OCI-LY7 (cell line): ENCODE measurements at regions not wholly inside any gene's neighbourhood (a gene's known extent, or its start where the extent isn't known, plus 50 kb on each side); places are given as distances from the start of the nearest gene placed in this dataset.

Experiments
- BruUV-seq: library from RNA; stranded (reverse); fragments of 400-500 nt; replicated peaks from 2 replicates; lab custom pipeline; 2021; lab: Mats Ljungman, UMichigan
- CTCF ChIA-PET: fragments of 300-600 bp; sonication (Branson Sonifier 250); formaldehyde crosslinking; loops from one replicate; lab custom pipeline; 2022; ENCODE audit warnings: antibody characterized with exemption; ENCODE audit not compliant: unreplicated experiment; lab: Charles Lee
- POLR2A ChIA-PET: fragments of 300-600 bp; sonication (Branson Sonifier 250); formaldehyde crosslinking; loops from one replicate; lab custom pipeline; 2022; ENCODE audit warnings: antibody characterized with exemption; lab: Charles Lee
- DNase-seq: peaks from one replicate; pipeline ENCODE4 v3.0.0-alpha.2; 2015; ENCODE audit warnings: low spot score
- H2AFZ ChIP-seq: fragments of 200-600 bp; sonication (generic), shearing (Covaris generic); 2 replicates; pipeline ENCODE4 v1.6.1; 2014; ENCODE audit warnings: mild to moderate bottlenecking, antibody characterized with exemption, low read length, moderate library complexity
- H3K27ac ChIP-seq: fragments of 200-600 bp; sonication (generic); 2 replicates; pipeline ENCODE4 v1.5.1; 2014; ENCODE audit warnings: mixed run types, low read depth, mild to moderate bottlenecking, moderate library complexity, low read length, inconsistent platforms; ENCODE audit not compliant: poor library complexity, severe bottlenecking
- H3K36me3 ChIP-seq: fragments of 200-600 bp; sonication (generic); 2 replicates; pipeline ENCODE4 v1.6.1; 2014; ENCODE audit warnings: mild to moderate bottlenecking, antibody characterized with exemption, low read length, moderate library complexity, mixed read lengths; ENCODE audit not compliant: insufficient read depth
- H3K4me1 ChIP-seq: fragments of 200-600 bp; sonication (generic); 2 replicates; pipeline ENCODE4 v1.5.1; 2014; ENCODE audit warnings: mild to moderate bottlenecking, low read length; ENCODE audit not compliant: insufficient read depth, poor library complexity, severe bottlenecking
- H3K4me2 ChIP-seq: fragments of 200-600 bp; sonication (generic); 2 replicates; pipeline ENCODE4 v1.6.1; 2014; ENCODE audit warnings: mild to moderate bottlenecking, low read length
- H3K4me3 ChIP-seq: fragments of 200-600 bp; sonication (generic); 2 replicates; pipeline ENCODE4 v1.5.1; 2014; ENCODE audit warnings: mild to moderate bottlenecking, low read depth, low read length; ENCODE audit not compliant: poor library complexity, severe bottlenecking
- H3K79me2 ChIP-seq: fragments of 200-600 bp; sonication (generic); 2 replicates; pipeline ENCODE4 v1.6.1; 2016; ENCODE audit warnings: low read depth, mild to moderate bottlenecking, low read length, moderate library complexity, mixed read lengths; ENCODE audit not compliant: insufficient read depth
- H3K9me2 ChIP-seq: fragments of 200-600 bp; sonication (generic); 2 replicates; pipeline ENCODE4 v1.6.1; 2016; ENCODE audit warnings: mild to moderate bottlenecking, low read length, mixed read lengths; ENCODE audit not compliant: insufficient read depth
- H3K9me3 ChIP-seq: fragments of 200-600 bp; sonication (generic); 2 replicates; pipeline ENCODE4 v1.6.1; 2014; ENCODE audit warnings: mild to moderate bottlenecking, mixed run types, low read length, mixed read lengths
- H4K20me1 ChIP-seq: fragments of 200-600 bp; sonication (generic); 2 replicates; pipeline ENCODE4 v1.6.1; 2014; ENCODE audit warnings: mild to moderate bottlenecking, antibody characterized with exemption, low read length, moderate library complexity, mixed read lengths; ENCODE audit not compliant: insufficient read depth
- CTCF ChIP-seq: fragments of 200-600 bp; sonication (generic); conservative IDR thresholded peaks from 2 replicates; pipeline ENCODE4 v1.5.1; 2014; ENCODE audit warnings: mild to moderate bottlenecking, antibody characterized with exemption, low read length, moderate library complexity, mixed read lengths
- EZH2phosphoT487 ChIP-seq: fragments of 200-600 bp; sonication (generic); IDR thresholded peaks from 2 replicates; pipeline ENCODE4 v1.6.1; 2018; ENCODE audit warnings: low read depth, borderline replicate concordance, mild to moderate bottlenecking, mixed run types, antibody characterized with exemption, low read length, moderate library complexity, mixed read lengths
- intact Hi-C: fragments of 100-400 bp; cut with micrococcal nuclease; formaldehyde crosslinking; loops from one replicate; pipeline ENCODE4 v1.10.0; 2022; ENCODE audit not compliant: unreplicated experiment

- Histone ChIP-seq H3K9me3 (no peaks in the 10 kb centered on the region), H2AFZ (no peak overlapping the region), H3K4me3 (no peak overlapping the region), H4K20me1 (no peaks in the 10 kb centered on the region), H3K79me2 (no peaks in the 10 kb centered on the region), H3K9me2 (no peaks in the 10 kb centered on the region), H3K4me1 (no peaks in the 10 kb centered on the region), H3K27ac (no peak overlapping the region), H3K4me2 (no peak overlapping the region), H3K36me3 (no peaks in the 10 kb centered on the region)
- no peak for DNase-seq
- ChIA-PET POLR2A (no interaction called here), CTCF (no interaction called here)
- intact Hi-C loops = no loop called here
- BruUV-seq = no TSS peak
- no peak for TF ChIP-seq EZH2phosphoT487
- no peak for TF ChIP-seq CTCF
Measured at GRCh38 chr18:27250471-27250870, 65.4 kb upstream of the CHST9 start.

DNA sequence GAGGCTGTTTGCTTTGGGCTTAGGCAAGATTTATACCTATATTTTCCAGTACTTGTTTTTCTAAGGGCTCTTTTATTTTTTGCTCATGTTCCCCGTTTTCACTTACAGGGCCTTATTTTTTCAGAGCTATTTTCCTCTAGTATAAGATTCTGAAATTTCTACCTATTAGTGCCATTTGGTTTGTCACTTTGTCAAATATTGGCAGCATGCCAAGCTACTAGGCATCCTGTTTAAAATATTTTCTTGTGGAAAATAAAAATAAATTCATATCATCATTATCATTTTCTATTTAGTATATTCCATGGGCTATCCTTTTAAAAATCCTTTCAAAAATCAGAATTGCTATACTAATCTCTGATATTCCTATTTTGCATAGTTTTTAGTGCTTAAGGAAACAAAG lies 64.8 kb upstream of the CHST9 start:
- Histone ChIP-seq H4K20me1 (no peaks in the 10 kb centered on the region), H3K4me3 (no peak overlapping the region), H2AFZ (no peak overlapping the region), H3K4me1 (no peaks in the 10 kb centered on the region), H3K36me3 (no peaks in the 10 kb centered on the region), H3K27ac (no peak overlapping the region), H3K4me2 (no peak overlapping the region), H3K9me2 (no peaks in the 10 kb centered on the region), H3K9me3 (no peaks in the 10 kb centered on the region), H3K79me2 (no peaks in the 10 kb centered on the region)
- intact Hi-C loops = no loop called here
- BruUV-seq = no TSS peak
- TF ChIP-seq EZH2phosphoT487 (no peak), CTCF (no peak)
- ChIA-PET CTCF (no interaction called here), POLR2A (interaction anchor here (0.6 kb wide), 1 partner anchor 29 kb away, joined by 3 read pairs; no protein-coding TSS in a partner anchor)
- DNase-seq = no peak

DNA sequence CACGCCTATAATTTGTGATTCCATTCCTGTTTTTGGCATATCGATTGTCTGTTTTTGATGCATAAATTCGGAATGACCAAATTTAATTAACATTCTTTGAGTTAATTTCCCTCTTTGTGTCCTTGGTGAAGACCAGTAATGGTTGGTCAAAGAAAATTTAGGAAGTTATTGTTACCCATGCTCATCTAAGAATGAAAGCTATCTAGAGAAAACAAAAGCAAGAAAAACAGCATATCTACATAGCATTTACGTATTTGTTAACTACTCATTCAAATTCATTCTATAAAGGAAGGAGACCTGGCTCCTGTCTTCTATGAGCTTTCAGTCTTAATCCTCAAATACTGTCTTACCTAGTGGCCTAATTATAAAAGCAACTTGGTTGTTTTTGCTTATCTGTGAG lies 59.2 kb upstream of the CHST9 start:
- intact Hi-C loops = no loop called here

More for the DNA sequence above, 59.2 kb upstream of the CHST9 start:
- Histone ChIP-seq H3K4me1 (no peaks in the 10 kb centered on the region), H2AFZ (no peak overlapping the region), H3K27ac (no peak overlapping the region), H3K4me2 (no peak overlapping the region), H3K9me2 (no peaks in the 10 kb centered on the region), H3K4me3 (no peak overlapping the region), H3K9me3 (no peaks in the 10 kb centered on the region), H3K36me3 (no peaks in the 10 kb centered on the region), H3K79me2 (no peaks in the 10 kb centered on the region), H4K20me1 (no peaks in the 10 kb centered on the region)
- CTCF ChIA-PET = no interaction called here
- TF ChIP-seq EZH2phosphoT487 (no peak), CTCF (no peak)
- no TSS peak for BruUV-seq
- DNase-seq = no peak
- POLR2A ChIA-PET = interaction anchor here (1.7 kb wide), 1 partner anchor 9 kb away, joined by 3 read pairs; no protein-coding TSS in a partner anchor
